HG03108 (cell line): ENCODE measurements at regions not wholly inside any gene's neighbourhood (a gene's known extent, or its start where the extent isn't known, plus 50 kb on each side); places are given as distances from the start of the nearest gene placed in this dataset.
"Not testable (repeated sequence)": the region's sequence is repeated elsewhere in the genome, so short reads cannot be mapped to it uniquely, and the experiment has no call there.

Experiments used
- ATAC-seq: cut with Tn5 transposase; IDR thresholded peaks from one replicate; pipeline ENCODE4 v1.9.1; 2021; ENCODE audit warnings: moderate library complexity; ENCODE audit not compliant: unreplicated experiment

GRCh38 chr5:166788050-166788449 lies 1503.4 kb upstream of the WWC1 start:
- no peak for ATAC-seq

- ATAC-seq = no peak
Measured at GRCh38 chr5:166795756-166796155, 1495.7 kb upstream of the WWC1 start.

GRCh38 chr5:166803058-166803457 lies 1488.4 kb upstream of the WWC1 start:
- no peak for ATAC-seq

- not testable (repeated sequence) for ATAC-seq
Measured at GRCh38 chr5:166804223-166804622, 1487.2 kb upstream of the WWC1 start.

GRCh38 chr5:166804693-166805092 lies 1486.8 kb upstream of the WWC1 start:
- ATAC-seq = not testable (repeated sequence)

- not testable (repeated sequence) for ATAC-seq
Measured at GRCh38 chr5:166810093-166810658, 1481.3 kb upstream of the WWC1 start.

GRCh38 chr5:166810721-166811120 lies 1480.7 kb upstream of the WWC1 start:
- ATAC-seq = no peak

- ATAC-seq = no peak
Measured at GRCh38 chr5:166823360-166823759, 1468.1 kb upstream of the WWC1 start.

- no peak for ATAC-seq
Measured at GRCh38 chr5:166834246-166834645, 1457.2 kb upstream of the WWC1 start.

- no peak for ATAC-seq
Measured at GRCh38 chr5:166845044-166845443, 1446.4 kb upstream of the WWC1 start.

GRCh38 chr5:166856791-166857190 lies 1434.7 kb upstream of the WWC1 start:
- no peak for ATAC-seq

GRCh38 chr5:166860426-166860825 lies 1431.0 kb upstream of the WWC1 start:
- ATAC-seq = no peak

- no peak for ATAC-seq
Measured at GRCh38 chr5:166862581-166862980, 1428.9 kb upstream of the WWC1 start.

GRCh38 chr5:166865206-166865605 lies 1426.2 kb upstream of the WWC1 start:
- no peak for ATAC-seq

GRCh38 chr5:166880456-166880855 lies 1411.0 kb upstream of the WWC1 start:
- ATAC-seq = no peak

GRCh38 chr5:166881802-166882201 lies 1409.6 kb upstream of the WWC1 start:
- ATAC-seq = no peak

- ATAC-seq = no peak
Measured at GRCh38 chr5:166883016-166883415, 1408.4 kb upstream of the WWC1 start.

GRCh38 chr5:166898166-166898565 lies 1393.3 kb upstream of the WWC1 start:
- no peak for ATAC-seq

- ATAC-seq = no peak
Measured at GRCh38 chr5:166899343-166899742, 1392.1 kb upstream of the WWC1 start.

- ATAC-seq = no peak
Measured at GRCh38 chr5:166904571-166904970, 1386.9 kb upstream of the WWC1 start.

GRCh38 chr5:166906991-166907713 lies 1384.3 kb upstream of the WWC1 start:
- ATAC-seq = no peak

- ATAC-seq = no peak
Measured at GRCh38 chr5:166909040-166909439, 1382.4 kb upstream of the WWC1 start.

- no peak for ATAC-seq
Measured at GRCh38 chr5:166909926-166910325, 1381.5 kb upstream of the WWC1 start.
